ENCODE measurements at regions not wholly inside any gene's neighbourhood (a gene's known extent, or its start where the extent isn't known, plus 50 kb on each side); places are given as distances from the start of the nearest gene placed in this dataset.

- Histone ChIP-seq H2AFZ (replicated peaks; ENCODE audit: low read length, poor library complexity) (peak overlapping the region; percentile 81), H4K20me1 (ENCODE audit: insufficient read depth, low read length) (no peaks in the 10 kb centered on the region), H2AK5ac (ENCODE audit: low read depth, low read length) (peak overlapping the region; percentile 7; the same call in 1 of the 2 replicates), H4K8ac (ENCODE audit: low read depth in 2 of 2, low read length in 2 of 2) (0 out of 4 replicates have a peak overlapping the region, but pooled peaks of 1 of the 2 experiments have one; percentile 85), H3K18ac (ENCODE audit: low read depth, low read length) (no peak overlapping the region), H3K79me1 (ENCODE audit: low read depth in 1 of 2, low read length in 2 of 2) (no peaks in the 10 kb centered on the region), H2BK20ac (ENCODE audit: low read depth, low read length) (peak overlapping the region; percentile 85; the same call in 1 of the 2 replicates), H3K9me3 (ENCODE audit: control insufficient read depth, insufficient read depth, low read length) (no peaks in the 10 kb centered on the region), H3K4me1 (ENCODE audit: control insufficient read depth, insufficient read depth, low read length) (no peaks in the 10 kb centered on the region; the same call in 1 of the 2 replicates), H3K4ac (ENCODE audit: low read depth, low read length) (peak overlapping the region; percentile 75), H2BK120ac (ENCODE audit: low read depth, low read length) (peak overlapping the region; percentile 86), H3K36me3 (ENCODE audit: control insufficient read depth, insufficient read depth, low read length) (no peaks in the 10 kb centered on the region), H3K23ac (ENCODE audit: low read depth, low read length) (peak overlapping the region; percentile 26; the same call in 1 of the 2 replicates), H3K14ac (replicated peaks; ENCODE audit: low read depth, low read length) (0 out of 2 replicates have a peak overlapping the region, but pooled peaks have one; percentile 49), H3K9ac (ENCODE audit: low read depth, low read length) (no peak overlapping the region), H3K27me3 (ENCODE audit: control insufficient read depth, insufficient read depth, low read length) (no peaks in the 10 kb centered on the region), H3K56ac (ENCODE audit: extremely low read depth, insufficient read depth, low read length) (no peak overlapping the region), H3K9me1 (ENCODE audit: insufficient read depth, low read length) (0 out of 2 replicates have a peak, but pooled peaks cover 3% of the 10 kb centered on the region), H3K4me2 (ENCODE audit: low read depth, low read length) (no peak overlapping the region), H4K5ac (ENCODE audit: low read depth, low read length) (no peak overlapping the region), H2BK15ac (ENCODE audit: low read depth, low read length) (peak overlapping the region; percentile 70; the same call in 2 of the 3 replicates), H3K4me3 (ENCODE audit: insufficient read depth, low read depth, low read length) (no peak overlapping the region), H4K91ac (ENCODE audit: insufficient read depth, low read depth, low read length) (peak overlapping the region; percentile 62), H2AK9ac (replicated peaks; ENCODE audit: low read depth, low read length, poor library complexity) (peak overlapping the region; percentile 39), H2BK5ac (ENCODE audit: low read depth, low read length, poor library complexity, severe bottlenecking) (no peak overlapping the region), H3K27ac (ENCODE audit: insufficient read depth, low read length) (no peak overlapping the region; the same call in 1 of the 2 replicates)
- intact Hi-C loops (cut with micrococcal nuclease) = no loop called here
- no CpG with 5 or more reads among the region's 9 CpGs for WGBS, 2 experiments (ENCODE audit: extremely low coverage in 2 of 2, insufficient read length in 1 of 2)
- DNase-seq (peak; percentile 85), ATAC-seq (ENCODE audit: low read depth) (peak; percentile 56)
- no peak for TF ChIP-seq SMC3 (IDR thresholded peaks at IDR 0.05; ENCODE audit: low read depth, low read length)
- peak; percentile 28; the same call in 1 of the 2 replicates for TF ChIP-seq POLR2A (IDR thresholded peaks at IDR 0.05; ENCODE audit: low read depth, low read length)
- no peak for TF ChIP-seq ELK1 (IDR thresholded peaks at IDR 0.05; ENCODE audit: borderline replicate concordance, low read depth, low read length)
- peak; percentile 60; the same call in 1 of the 2 replicates for TF ChIP-seq CEBPB (IDR thresholded peaks at IDR 0.05; ENCODE audit: low read depth, low read length)
- peak; percentile 58 for TF ChIP-seq FOS (IDR thresholded peaks at IDR 0.05; ENCODE audit: low read depth, low read length)
- TF ChIP-seq MXI1 (IDR thresholded peaks at IDR 0.05; ENCODE audit: borderline replicate concordance, low read depth, low read length) = no peak
- CTCF ChIA-PET = no interaction called here
- in situ Hi-C loops (cut with MboI; ENCODE audit: low sequenced_read_pairs) = loop anchor here (25.0 kb wide), 1 partner anchor 862 kb away; no protein-coding TSS in a partner anchor
- dilution Hi-C loops (cut with HindIII; ENCODE audit: low sequenced_read_pairs, unreplicated experiment) = no loop called here
- POLR2A ChIA-PET (ENCODE audit: unreplicated experiment) = no interaction called here
- BruUV-seq (replicated peaks) = no TSS peak
These were observed 694.2 kb upstream of the TENM3 start for GRCh38 chr4:181548873-181549575.

Measured in IMR-90 (cell line).